Right lung (tissue), 2 donors: ENCODE measurements at regions not wholly inside any gene's neighbourhood (a gene's known extent, or its start where the extent isn't known, plus 50 kb on each side); places are given as distances from the start of the nearest gene placed in this dataset.
"Not testable (repeated sequence)": the region's sequence is repeated elsewhere in the genome, so short reads cannot be mapped to it uniquely, and the experiment has no call there.

Experiments
- DNase-seq, 2 donors: peaks; one replicate each; pipeline ENCODE4 v3.0.0-alpha.2; 2013

DNA sequence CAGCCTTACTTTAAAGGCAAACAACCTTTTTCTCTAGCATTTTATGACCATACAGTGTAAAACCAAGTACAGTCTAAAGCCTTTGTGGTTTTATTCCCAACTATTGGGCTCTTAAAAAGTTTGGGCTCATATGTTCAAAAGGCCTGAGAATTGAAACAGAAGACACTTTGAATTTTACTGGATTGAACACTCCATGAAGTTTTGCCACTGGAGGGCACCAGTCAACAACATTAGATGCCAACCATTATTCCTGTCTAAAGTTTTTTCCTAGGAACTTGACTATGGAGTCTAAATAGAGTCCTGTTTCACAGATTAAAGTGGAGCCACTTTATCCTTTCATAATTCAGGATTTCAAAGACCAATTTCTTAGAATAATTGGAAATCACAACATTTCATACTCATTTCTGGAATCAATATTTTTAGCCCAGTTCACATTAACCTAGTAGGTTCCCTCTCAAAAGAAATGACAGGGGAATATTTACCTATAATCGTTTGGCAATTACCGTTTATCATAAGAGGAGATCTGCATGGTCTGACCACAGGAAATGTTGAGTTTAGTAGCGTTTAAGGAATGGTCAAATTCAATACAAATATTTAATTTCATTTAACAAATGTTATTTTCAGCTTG is 244.1 kb upstream of the PDZRN3 start:
- DNase-seq = peak; percentile 52 to 67

DNA sequence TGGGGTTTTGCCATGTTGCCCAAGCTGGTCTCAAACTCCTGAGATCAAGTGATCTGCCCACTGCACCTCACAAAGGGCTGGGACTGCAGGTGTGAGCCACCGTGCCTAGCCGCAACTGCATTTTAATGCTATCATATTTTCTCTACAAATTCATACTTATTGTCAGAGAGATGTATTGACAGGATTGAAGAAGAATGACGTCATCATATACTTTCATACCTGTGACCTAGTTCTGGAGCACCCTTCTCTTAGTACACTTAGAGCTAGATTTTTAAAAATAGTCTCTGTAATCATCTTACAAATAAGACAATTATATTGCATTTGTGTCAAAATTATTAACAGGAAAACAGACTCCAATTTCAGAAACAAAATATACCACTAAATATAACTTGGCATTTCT is 242.8 kb upstream of the PDZRN3 start:
- no peak for DNase-seq

- DNase-seq = no peak
Observed at GRCh38 chr3:73866846-73867245, 242.1 kb upstream of the PDZRN3 start.

DNA sequence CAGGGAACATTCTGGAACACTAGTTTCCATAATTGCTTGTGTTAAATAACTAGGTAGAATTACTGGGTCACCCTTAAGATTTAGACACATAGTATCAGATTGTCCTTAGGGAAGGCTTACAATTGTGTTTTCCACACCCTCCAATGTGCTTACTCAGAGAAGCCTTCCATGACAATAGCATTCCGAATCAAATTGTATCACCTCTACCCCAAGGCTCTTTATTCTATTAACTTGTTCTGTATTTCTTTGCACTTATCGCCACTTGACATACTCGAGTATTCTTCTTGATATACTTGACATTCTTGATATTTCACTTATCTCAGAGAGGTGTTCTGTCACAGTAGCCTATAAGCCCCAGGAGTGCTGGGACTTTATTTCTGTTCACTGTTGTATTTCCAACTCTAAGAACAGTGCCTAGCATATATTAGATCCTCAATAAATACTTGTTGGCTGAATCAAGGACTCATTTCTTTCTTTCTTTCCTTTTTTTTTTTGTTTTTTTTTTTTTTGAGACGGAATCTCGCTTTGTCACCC is 238.9 kb upstream of the PDZRN3 start:
- DNase-seq = no peak

GRCh38 chr3:73855813-73856212 is 231.1 kb upstream of the PDZRN3 start:
- DNase-seq = no peak

- DNase-seq = no peak
Observed at GRCh38 chr3:73848173-73848906, 223.6 kb upstream of the PDZRN3 start.

- DNase-seq = no peak
Observed at GRCh38 chr3:73846951-73847350, 222.2 kb upstream of the PDZRN3 start.

DNA sequence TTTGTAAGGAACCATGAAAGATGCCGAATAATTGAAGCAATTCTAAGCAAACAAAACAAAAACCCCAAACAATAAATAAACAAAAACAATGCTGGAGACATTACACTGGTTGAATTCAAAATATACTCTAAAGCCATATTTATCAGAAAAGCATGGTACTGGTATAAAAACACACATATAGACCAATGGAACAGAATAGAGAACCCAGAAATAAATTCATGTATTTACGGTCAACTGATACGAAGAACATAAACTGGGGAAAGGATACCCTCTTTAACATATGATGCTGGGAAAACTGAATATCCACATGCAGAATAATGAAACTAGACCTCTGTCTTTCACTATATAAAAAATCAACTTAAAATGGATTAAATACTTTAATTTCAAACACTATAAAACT is 214.3 kb upstream of the PDZRN3 start:
- no peak for DNase-seq

DNA sequence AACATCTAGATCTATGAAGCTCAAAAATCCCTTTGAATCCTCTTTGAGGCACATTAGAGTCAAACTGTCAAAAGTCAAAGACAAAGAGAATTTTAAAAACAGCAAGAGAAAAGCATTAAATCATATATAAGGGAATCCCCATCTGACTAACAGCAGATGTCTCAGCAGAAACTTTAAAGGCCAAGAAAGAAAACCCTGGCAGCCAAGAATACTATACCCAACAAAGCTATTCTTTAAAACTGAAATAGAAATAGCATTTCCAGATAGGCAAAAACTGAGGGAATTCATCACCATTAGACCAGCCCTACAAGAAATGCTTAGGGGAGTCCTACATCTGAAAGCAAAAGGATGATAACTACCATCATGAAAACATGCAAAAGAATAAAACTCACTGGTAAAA is 211.2 kb upstream of the PDZRN3 start:
- DNase-seq = no peak

DNA sequence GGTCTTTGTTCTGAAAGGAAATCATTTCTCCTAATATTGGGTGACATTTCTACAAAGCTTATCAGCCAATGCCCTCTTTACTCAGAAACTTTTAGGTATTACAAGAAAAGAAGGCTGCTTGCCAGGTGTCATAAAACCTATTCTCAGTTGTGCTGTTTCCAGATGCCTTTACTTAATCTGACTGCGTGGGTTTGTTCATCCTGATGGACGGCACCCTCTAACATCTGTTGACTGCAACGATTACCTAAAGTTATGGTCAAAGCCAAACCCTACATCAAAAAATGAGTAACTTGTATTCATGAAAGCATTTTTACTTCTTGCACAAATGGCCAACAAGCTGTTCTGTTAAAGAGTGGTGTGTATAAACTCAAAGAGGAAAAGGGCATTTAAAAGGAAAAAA is 207.7 kb upstream of the PDZRN3 start:
- no peak for DNase-seq

GRCh38 chr3:73828348-73828747 is 203.6 kb upstream of the PDZRN3 start:
- no peak for DNase-seq

DNA sequence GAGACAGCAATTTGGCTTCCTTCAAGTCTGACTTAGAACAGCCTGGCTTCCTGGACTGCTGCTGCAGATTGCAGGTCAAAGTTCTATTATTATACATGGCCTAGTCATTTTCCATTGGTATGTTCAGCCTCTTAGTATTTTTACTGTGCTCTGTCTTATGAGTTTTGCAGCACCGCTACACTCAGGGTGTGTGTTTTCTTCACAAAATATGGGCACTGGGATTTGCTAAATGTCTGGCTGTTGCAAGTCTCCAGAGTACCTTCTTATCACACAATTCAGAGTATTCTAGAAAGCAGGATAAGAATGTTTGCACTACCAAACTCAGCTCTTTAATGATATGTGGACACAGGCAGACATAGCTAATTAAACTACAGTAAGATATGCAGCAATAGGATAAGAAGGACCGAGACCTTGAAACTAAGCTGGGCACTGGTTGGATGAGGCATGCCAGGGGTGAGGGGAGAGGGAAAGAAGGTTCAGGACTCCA is 203.0 kb upstream of the PDZRN3 start:
- no peak for DNase-seq

DNA sequence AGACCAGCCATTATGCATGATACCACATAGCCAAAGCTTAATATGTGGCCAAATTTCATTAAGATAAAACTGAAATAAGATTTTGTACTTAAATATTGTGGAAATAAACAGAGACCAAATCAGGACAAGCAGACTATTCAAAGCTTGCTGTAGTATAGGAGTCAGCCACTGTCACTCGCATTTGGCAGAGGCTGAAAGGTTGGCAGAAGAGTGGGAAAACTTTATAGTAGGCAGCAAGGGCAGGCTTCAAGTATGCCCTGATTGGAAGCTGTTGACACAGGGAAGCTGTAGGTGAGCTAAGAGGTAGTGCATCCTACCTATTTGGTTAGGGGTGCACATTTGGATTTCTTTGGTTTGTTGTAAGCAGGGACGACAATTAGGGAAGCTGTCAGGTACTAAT is 202.5 kb upstream of the PDZRN3 start:
- DNase-seq = no peak

DNA sequence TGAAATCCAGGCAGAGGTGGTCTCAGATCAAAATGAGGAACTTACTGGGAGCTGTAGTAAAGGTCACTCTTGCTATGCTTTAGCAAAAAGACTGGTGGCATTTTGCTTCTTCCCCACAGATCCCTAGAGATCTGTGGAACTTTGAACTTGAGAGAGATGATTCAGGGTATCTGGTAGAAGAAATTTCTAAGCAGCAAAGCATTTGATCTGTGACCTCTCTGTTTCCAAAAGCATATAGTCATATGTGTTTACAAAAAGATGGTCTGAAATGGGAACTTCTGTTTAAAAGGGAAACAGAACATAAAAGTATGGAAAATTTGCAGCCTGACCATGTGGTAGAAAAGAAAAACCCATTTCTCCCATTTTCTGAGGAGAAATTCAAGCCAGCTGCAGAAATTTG is 196.2 kb upstream of the PDZRN3 start:
- DNase-seq = not testable (repeated sequence)

- DNase-seq = no peak
Observed at GRCh38 chr3:73820431-73820830, 195.7 kb upstream of the PDZRN3 start.

DNA sequence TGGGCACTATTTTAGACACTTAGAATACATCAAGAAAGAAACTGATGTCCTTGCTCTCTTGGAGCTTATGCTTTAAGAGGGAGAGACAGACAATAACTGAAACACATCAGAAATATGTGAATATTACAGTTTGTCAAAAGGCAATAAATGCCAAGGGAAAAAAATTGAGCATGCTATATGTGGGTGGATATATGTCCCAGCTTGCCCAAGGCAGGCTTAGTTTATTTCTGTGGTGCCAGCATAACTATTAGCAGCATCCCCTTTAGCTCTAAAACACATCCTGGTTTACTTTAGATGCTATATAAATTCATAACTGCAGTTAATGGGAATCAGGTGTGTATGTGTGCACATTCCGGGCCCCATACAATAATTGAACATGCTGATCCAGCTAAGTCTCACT is 191.2 kb upstream of the PDZRN3 start:
- DNase-seq = no peak

DNA sequence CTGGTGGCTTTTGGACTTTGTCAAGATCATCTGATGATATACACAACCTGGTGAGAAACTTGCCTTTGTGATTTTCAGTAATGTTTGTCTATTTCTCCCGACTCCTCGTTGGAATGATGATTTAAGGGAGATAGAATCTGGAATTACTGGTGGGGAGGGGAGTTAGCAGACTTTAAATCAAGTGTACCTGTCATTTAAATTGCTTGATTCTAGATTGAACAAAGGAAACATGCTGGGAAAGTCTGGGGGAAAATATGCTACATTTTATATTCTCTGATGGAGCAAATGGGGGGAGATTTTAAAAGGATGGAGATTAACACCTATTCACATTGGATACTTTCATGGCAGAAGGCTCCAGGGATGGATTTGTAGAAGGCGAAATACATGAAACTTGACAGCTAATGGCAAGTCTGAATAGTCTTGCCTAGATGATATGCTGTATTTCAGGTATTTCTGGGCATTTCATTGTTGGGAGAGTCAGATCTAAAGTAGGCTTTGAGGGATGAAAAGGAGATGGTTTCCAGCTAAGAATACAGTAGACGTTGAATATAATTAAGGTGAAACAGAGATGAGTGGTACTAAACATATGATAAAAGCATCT is 189.1 kb upstream of the PDZRN3 start:
- no peak for DNase-seq

- DNase-seq = peak; percentile 71 to 87
Observed at GRCh38 chr3:73813291-73813690, 188.6 kb upstream of the PDZRN3 start.

DNA sequence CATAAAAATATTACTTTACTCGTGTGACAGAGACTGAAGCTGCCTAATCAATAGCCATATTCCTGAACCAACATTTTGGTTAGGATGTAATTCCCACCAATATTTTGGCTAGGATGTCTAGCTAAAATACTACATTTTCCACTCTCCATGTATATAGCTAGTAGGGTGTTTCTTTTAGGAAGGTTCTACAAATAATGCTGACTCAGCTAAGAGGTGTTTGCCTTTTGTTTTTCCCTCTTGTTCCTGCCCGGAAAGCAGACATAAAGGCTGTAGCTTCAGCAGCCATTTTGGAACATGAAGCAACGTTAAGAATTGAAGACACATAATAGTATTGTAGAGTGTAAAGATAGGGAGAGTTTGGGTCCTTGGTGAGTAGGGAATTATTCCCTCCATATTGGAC is 187.3 kb upstream of the PDZRN3 start:
- DNase-seq = no peak

- no peak for DNase-seq
Observed at GRCh38 chr3:73808862-73809509, 184.2 kb upstream of the PDZRN3 start.

GRCh38 chr3:73805435-73805834 is 180.7 kb upstream of the PDZRN3 start:
- no peak for DNase-seq

- no peak for DNase-seq
Observed at GRCh38 chr3:73804204-73804603, 179.5 kb upstream of the PDZRN3 start.

GRCh38 chr3:73801444-73801843 is 176.7 kb upstream of the PDZRN3 start:
- DNase-seq = no peak
